ENCODE measurements at regions not wholly inside any gene's neighbourhood (a gene's known extent, or its start where the extent isn't known, plus 50 kb on each side); places are given as distances from the start of the nearest gene placed in this dataset.
A peak's percentile ranks its signal among the peaks of the same experiment; 100 is the strongest.
"Not testable (repeated sequence)": the region's sequence is repeated elsewhere in the genome, so short reads cannot be mapped to it uniquely, and the experiment has no call there.

DNA sequence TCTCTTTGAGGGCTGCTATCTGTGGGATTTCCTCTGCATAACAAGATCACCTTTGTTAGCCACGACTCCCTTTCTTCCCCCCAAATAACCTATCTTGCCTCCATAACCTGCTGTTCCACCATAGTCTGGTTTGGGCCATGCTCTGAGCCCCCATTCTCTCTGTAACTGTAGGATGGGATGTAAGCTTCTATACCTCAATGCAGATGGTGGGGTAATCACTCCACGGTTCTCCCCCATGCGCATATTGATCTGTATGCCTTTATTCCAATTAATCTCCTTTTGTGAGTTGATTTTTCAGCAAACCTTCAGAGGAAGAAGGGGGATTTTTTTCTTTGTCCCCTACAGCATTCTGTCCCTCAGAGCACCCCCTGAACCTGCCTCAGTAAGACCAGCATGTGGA, 170.1 kb upstream of the IRF2BP2 start:
- H3K9me3 Mint-ChIP-seq (ENCODE audit: unreplicated experiment) = peaks cover 4% of the 10 kb centered on the region
- H3K4me3 Mint-ChIP-seq (ENCODE audit: unreplicated experiment) = no peak overlapping the region
- H3K27me3 Mint-ChIP-seq (ENCODE audit: unreplicated experiment) = no peaks in the 10 kb centered on the region
- DNase-seq = no peak
- no peaks in the 10 kb centered on the region for H3K4me1 Mint-ChIP-seq (ENCODE audit: low read depth, unreplicated experiment)
- TF ChIP-seq, protein P1, sequence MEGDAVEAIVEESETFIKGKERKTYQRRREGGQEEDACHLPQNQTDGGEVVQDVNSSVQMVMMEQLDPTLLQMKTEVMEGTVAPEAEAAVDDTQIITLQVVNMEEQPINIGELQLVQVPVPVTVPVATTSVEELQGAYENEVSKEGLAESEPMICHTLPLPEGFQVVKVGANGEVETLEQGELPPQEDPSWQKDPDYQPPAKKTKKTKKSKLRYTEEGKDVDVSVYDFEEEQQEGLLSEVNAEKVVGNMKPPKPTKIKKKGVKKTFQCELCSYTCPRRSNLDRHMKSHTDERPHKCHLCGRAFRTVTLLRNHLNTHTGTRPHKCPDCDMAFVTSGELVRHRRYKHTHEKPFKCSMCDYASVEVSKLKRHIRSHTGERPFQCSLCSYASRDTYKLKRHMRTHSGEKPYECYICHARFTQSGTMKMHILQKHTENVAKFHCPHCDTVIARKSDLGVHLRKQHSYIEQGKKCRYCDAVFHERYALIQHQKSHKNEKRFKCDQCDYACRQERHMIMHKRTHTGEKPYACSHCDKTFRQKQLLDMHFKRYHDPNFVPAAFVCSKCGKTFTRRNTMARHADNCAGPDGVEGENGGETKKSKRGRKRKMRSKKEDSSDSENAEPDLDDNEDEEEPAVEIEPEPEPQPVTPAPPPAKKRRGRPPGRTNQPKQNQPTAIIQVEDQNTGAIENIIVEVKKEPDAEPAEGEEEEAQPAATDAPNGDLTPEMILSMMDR (IDR thresholded peaks at IDR 0.05; ENCODE audit: partially characterized antibody, unreplicated experiment) = no peak
- no peaks in the 10 kb centered on the region for H3K36me3 Mint-ChIP-seq (ENCODE audit: unreplicated experiment)
- H3K27ac Mint-ChIP-seq (ENCODE audit: unreplicated experiment) = no peak overlapping the region

DNA sequence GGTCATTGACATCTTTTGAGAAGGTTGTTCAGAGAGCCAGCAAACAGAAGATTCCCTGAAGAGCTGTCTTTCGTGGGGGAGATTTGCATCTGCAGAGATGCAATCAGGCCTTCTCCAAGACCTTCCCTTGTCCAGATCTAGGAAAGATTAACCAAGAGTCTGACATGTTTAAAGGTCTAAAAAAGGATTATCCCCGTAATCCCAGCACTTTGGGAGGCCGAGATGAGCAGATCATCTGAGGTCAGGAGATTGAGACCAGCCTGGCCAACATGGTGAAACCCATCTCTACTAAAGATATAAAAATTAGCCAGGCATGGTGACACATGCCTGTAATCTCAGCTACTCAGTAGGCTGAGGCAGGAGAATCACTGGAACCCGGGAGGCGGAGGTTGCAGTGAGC, 169.6 kb upstream of the IRF2BP2 start:
- H3K27me3 Mint-ChIP-seq (ENCODE audit: unreplicated experiment); H3K4me1 Mint-ChIP-seq (ENCODE audit: low read depth, unreplicated experiment); DNase-seq; H3K27ac Mint-ChIP-seq (ENCODE audit: unreplicated experiment); H3K4me3 Mint-ChIP-seq (ENCODE audit: unreplicated experiment); H3K36me3 Mint-ChIP-seq (ENCODE audit: unreplicated experiment); H3K9me3 Mint-ChIP-seq (ENCODE audit: unreplicated experiment): not testable (repeated sequence)

DNA sequence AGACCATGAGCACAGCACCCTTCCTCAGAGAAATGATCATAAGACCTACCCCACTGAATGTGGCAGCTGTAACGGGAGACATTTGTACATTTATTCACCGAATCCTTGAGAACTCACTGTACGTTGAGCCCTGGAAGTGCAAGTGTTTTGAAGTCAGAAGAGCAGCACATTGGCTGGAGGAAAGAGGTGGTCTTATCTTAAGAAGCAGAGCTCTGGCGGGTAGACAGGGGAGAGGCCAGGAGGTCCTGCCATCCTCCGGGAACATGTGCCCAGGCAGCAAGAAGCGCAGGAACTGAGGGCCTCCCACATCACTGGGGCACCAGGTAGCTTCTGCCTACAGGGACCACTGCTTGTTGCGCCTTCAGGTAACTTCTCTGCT, 169.2 kb upstream of the IRF2BP2 start:
- H3K27ac Mint-ChIP-seq (ENCODE audit: unreplicated experiment) = no peak overlapping the region
- DNase-seq = no peak
- H3K4me1 Mint-ChIP-seq (ENCODE audit: low read depth, unreplicated experiment) = no peaks in the 10 kb centered on the region
- H3K27me3 Mint-ChIP-seq (ENCODE audit: unreplicated experiment) = no peaks in the 10 kb centered on the region
- TF ChIP-seq, protein P1 (IDR thresholded peaks at IDR 0.05; ENCODE audit: partially characterized antibody, unreplicated experiment) = no peak
- no peaks in the 10 kb centered on the region for H3K36me3 Mint-ChIP-seq (ENCODE audit: unreplicated experiment)
- no peak overlapping the region for H3K4me3 Mint-ChIP-seq (ENCODE audit: unreplicated experiment)
- peaks cover 5% of the 10 kb centered on the region for H3K9me3 Mint-ChIP-seq (ENCODE audit: unreplicated experiment)

DNA sequence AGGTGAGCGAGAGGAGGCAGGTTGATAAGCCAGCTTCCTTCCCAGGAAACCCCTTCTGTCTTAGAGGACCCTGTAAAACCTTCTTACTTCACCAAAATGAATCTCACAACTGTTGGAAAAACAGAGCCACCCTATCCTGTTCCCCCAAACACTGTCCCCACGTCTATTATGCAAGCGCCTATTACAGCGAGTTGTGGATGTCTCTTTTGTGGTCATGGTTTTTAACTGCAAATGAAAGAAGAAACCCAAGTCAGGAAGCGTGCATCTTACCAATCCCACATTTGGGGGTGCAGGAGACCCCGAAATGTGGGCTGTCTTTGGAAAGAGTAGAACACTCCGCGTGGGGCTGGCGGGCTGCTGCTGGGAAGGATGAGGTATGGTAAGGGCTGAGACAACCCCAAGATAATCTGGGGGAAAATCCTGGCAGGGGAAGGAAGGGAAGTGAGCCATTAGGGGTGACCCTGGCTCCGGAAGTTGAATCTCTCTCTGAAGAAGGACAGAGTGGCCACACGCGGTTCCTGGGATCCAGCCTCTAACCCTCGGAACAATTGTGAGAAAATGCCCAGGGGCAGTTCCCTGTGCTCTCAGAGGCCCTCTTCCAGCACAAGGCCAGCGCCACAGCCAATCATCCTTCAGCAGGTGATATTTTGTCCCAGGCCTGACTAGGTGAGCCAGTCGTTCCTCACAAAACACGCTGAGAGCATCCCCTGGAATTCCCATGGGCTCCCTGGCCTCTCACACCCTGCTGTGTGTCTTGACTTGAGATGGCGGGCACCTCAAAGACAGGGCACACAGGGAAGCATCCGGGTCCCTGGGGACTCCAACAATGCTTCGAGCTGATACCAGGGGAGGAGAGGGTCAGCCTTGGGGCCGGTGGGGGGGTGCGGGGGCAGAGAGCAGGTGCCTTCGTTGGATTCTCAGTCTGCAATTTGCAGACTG, 168.5 kb upstream of the IRF2BP2 start:
- Mint-ChIP-seq H3K4me3 (ENCODE audit: unreplicated experiment) (no peak overlapping the region), H3K36me3 (ENCODE audit: unreplicated experiment) (no peaks in the 10 kb centered on the region), H3K27me3 (ENCODE audit: unreplicated experiment) (no peaks in the 10 kb centered on the region), H3K27ac (ENCODE audit: unreplicated experiment) (no peak overlapping the region), H3K4me1 (ENCODE audit: low read depth, unreplicated experiment) (no peaks in the 10 kb centered on the region), H3K9me3 (ENCODE audit: unreplicated experiment) (peaks cover 5% of the 10 kb centered on the region)
- TF ChIP-seq, protein P1 (IDR thresholded peaks at IDR 0.05; ENCODE audit: partially characterized antibody, unreplicated experiment) = no peak
- peak; percentile 33 for DNase-seq

DNA sequence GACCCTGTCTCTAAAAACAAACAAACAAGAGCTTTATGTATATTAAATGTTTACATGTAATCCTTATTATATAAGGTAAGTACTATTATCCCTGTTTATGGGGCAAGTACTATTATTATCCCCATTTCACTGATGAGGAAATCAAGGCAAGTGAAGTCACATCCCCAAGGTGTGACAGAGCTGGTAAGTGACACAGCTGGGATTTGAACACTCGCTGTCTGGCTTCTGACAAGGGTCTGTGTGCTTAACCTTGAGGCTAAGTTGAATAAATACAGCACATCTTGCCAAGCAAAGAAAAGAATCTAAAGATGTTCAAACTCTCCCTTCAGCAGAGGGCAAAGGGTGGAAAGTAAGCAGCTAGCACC, 167.9 kb upstream of the IRF2BP2 start:
- DNase-seq = no peak
- Mint-ChIP-seq H3K4me3 (ENCODE audit: unreplicated experiment) (no peak overlapping the region), H3K9me3 (ENCODE audit: unreplicated experiment) (peaks cover 7% of the 10 kb centered on the region), H3K27ac (ENCODE audit: unreplicated experiment) (no peak overlapping the region), H3K4me1 (ENCODE audit: low read depth, unreplicated experiment) (peaks cover 1% of the 10 kb centered on the region), H3K27me3 (ENCODE audit: unreplicated experiment) (no peaks in the 10 kb centered on the region), H3K36me3 (ENCODE audit: unreplicated experiment) (no peaks in the 10 kb centered on the region)
- TF ChIP-seq, protein P1 (IDR thresholded peaks at IDR 0.05; ENCODE audit: partially characterized antibody, unreplicated experiment) = no peak
